ENCODE measurements at regions not wholly inside any gene's neighbourhood (a gene's known extent, or its start where the extent isn't known, plus 50 kb on each side); places are given as distances from the start of the nearest gene placed in this dataset.

DNA sequence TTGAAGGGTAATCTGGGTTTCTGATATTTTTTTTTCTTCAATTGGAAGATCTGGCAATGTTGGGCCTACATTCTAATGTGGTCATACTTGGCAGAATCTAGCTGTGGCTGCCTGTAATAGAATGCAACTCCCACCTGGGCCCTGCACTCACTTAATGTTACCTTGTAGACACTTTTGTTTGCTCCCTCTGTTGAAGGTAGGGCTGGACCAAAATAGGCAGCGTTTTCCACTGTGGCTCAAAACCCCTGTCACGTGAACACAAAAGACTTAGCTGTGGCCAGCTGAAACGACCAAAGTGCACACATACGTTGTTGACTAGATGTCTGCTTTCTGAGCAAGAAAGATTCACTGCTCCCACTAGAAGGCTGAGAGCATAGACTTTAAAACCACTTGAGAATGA is 117.6 kb upstream of the HMHB1 start (continued):
- TF ChIP-seq, protein P1, sequence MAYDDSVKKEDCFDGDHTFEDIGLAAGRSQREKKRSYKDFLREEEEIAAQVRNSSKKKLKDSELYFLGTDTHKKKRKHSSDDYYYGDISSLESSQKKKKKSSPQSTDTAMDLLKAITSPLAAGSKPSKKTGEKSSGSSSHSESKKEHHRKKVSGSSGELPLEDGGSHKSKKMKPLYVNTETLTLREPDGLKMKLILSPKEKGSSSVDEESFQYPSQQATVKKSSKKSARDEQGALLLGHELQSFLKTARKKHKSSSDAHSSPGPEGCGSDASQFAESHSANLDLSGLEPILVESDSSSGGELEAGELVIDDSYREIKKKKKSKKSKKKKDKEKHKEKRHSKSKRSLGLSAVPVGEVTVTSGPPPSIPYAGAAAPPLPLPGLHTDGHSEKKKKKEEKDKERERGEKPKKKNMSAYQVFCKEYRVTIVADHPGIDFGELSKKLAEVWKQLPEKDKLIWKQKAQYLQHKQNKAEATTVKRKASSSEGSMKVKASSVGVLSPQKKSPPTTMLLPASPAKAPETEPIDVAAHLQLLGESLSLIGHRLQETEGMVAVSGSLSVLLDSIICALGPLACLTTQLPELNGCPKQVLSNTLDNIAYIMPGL (CRISPR knock-in tag; IDR thresholded peaks at IDR 0.05), result no peak
- TF ChIP-seq SMAD3 (CRISPR knock-in tag; IDR thresholded peaks at IDR 0.05; ENCODE audit: borderline replicate concordance), result no peak
- no peak for TF ChIP-seq FOXK1 (CRISPR knock-in tag; IDR thresholded peaks at IDR 0.05)
- TF ChIP-seq, protein P2, sequence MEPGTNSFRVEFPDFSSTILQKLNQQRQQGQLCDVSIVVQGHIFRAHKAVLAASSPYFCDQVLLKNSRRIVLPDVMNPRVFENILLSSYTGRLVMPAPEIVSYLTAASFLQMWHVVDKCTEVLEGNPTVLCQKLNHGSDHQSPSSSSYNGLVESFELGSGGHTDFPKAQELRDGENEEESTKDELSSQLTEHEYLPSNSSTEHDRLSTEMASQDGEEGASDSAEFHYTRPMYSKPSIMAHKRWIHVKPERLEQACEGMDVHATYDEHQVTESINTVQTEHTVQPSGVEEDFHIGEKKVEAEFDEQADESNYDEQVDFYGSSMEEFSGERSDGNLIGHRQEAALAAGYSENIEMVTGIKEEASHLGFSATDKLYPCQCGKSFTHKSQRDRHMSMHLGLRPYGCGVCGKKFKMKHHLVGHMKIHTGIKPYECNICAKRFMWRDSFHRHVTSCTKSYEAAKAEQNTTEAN (CRISPR knock-in tag; IDR thresholded peaks at IDR 0.05), result no peak
- TF ChIP-seq, protein P3, sequence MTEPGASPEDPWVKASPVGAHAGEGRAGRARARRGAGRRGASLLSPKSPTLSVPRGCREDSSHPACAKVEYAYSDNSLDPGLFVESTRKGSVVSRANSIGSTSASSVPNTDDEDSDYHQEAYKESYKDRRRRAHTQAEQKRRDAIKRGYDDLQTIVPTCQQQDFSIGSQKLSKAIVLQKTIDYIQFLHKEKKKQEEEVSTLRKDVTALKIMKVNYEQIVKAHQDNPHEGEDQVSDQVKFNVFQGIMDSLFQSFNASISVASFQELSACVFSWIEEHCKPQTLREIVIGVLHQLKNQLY (CRISPR knock-in tag; IDR thresholded peaks at IDR 0.05), result no peak
- TF ChIP-seq, protein P4, sequence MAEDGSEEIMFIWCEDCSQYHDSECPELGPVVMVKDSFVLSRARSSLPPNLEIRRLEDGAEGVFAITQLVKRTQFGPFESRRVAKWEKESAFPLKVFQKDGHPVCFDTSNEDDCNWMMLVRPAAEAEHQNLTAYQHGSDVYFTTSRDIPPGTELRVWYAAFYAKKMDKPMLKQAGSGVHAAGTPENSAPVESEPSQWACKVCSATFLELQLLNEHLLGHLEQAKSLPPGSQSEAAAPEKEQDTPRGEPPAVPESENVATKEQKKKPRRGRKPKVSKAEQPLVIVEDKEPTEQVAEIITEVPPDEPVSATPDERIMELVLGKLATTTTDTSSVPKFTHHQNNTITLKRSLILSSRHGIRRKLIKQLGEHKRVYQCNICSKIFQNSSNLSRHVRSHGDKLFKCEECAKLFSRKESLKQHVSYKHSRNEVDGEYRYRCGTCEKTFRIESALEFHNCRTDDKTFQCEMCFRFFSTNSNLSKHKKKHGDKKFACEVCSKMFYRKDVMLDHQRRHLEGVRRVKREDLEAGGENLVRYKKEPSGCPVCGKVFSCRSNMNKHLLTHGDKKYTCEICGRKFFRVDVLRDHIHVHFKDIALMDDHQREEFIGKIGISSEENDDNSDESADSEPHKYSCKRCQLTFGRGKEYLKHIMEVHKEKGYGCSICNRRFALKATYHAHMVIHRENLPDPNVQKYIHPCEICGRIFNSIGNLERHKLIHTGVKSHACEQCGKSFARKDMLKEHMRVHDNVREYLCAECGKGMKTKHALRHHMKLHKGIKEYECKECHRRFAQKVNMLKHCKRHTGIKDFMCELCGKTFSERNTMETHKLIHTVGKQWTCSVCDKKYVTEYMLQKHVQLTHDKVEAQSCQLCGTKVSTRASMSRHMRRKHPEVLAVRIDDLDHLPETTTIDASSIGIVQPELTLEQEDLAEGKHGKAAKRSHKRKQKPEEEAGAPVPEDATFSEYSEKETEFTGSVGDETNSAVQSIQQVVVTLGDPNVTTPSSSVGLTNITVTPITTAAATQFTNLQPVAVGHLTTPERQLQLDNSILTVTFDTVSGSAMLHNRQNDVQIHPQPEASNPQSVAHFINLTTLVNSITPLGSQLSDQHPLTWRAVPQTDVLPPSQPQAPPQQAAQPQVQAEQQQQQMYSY (CRISPR knock-in tag; IDR thresholded peaks at IDR 0.05), result no peak
- no peak for TF ChIP-seq ZNF219 (CRISPR knock-in tag; IDR thresholded peaks at IDR 0.05; ENCODE audit: borderline replicate concordance)

DNA sequence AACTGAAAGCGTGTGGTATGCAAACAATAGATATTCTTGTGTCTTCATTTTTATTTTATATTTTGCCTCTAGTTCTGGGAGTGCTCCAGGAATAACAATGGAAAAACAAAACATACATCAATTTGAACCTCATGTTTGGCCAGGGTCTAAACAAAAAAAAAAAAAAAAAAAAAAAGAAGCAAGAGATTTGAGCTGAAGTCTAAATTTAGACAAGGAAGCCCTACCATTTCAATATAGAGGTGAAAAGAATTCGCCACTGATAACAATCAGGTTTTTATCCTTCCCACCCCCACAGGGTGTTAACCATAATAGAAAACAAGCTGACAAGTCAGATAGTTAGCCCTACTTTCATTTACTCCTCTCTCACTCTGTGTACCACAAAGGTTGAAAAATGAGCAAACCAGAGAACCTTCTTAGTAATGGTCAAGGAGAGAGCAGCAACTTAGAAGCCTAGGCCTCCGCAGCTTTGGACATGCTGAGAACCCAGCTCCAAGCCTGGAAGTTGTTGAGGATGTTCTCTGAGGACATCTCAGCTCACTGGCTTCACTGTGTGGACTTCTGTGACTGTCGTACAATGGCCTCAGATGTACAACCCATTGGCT is 118.2 kb upstream of the HMHB1 start:
- ATAC-seq (no peak), DNase-seq (ENCODE audit: low spot score) (no peak)
- POLR2A ChIA-PET, result interaction anchor here (0.6 kb wide), 1 partner anchor 436 kb away, joined by 3 read pairs; no protein-coding TSS in a partner anchor
- CTCF ChIA-PET, result no interaction called here
- Mint-ChIP-seq H3K4me3 (no peak overlapping the region), H3K27me3 (ENCODE audit: low read depth) (no peaks in the 10 kb centered on the region), H3K4me1 (no peaks in the 10 kb centered on the region), H3K27ac (no peak overlapping the region), H3K36me3 (no peaks in the 10 kb centered on the region), H3K9me3 (peaks cover 6% of the 10 kb centered on the region)
- TF ChIP-seq, protein P5, sequence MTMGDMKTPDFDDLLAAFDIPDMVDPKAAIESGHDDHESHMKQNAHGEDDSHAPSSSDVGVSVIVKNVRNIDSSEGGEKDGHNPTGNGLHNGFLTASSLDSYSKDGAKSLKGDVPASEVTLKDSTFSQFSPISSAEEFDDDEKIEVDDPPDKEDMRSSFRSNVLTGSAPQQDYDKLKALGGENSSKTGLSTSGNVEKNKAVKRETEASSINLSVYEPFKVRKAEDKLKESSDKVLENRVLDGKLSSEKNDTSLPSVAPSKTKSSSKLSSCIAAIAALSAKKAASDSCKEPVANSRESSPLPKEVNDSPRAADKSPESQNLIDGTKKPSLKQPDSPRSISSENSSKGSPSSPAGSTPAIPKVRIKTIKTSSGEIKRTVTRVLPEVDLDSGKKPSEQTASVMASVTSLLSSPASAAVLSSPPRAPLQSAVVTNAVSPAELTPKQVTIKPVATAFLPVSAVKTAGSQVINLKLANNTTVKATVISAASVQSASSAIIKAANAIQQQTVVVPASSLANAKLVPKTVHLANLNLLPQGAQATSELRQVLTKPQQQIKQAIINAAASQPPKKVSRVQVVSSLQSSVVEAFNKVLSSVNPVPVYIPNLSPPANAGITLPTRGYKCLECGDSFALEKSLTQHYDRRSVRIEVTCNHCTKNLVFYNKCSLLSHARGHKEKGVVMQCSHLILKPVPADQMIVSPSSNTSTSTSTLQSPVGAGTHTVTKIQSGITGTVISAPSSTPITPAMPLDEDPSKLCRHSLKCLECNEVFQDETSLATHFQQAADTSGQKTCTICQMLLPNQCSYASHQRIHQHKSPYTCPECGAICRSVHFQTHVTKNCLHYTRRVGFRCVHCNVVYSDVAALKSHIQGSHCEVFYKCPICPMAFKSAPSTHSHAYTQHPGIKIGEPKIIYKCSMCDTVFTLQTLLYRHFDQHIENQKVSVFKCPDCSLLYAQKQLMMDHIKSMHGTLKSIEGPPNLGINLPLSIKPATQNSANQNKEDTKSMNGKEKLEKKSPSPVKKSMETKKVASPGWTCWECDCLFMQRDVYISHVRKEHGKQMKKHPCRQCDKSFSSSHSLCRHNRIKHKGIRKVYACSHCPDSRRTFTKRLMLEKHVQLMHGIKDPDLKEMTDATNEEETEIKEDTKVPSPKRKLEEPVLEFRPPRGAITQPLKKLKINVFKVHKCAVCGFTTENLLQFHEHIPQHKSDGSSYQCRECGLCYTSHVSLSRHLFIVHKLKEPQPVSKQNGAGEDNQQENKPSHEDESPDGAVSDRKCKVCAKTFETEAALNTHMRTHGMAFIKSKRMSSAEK (CRISPR knock-in tag; IDR thresholded peaks at IDR 0.05; ENCODE audit: borderline replicate concordance), result no peak
- no peak for TF ChIP-seq SMAD4 (CRISPR knock-in tag; IDR thresholded peaks at IDR 0.05)
- TF ChIP-seq SP1 (CRISPR knock-in tag; conservative IDR thresholded peaks at IDR 0.05), result no peak
- no peak for TF ChIP-seq GRHL2 (CRISPR knock-in tag; IDR thresholded peaks at IDR 0.05; ENCODE audit: insufficient replicate concordance, severe bottlenecking)
- TF ChIP-seq TP53 (CRISPR knock-in tag; IDR thresholded peaks at IDR 0.05), result no peak
- TF ChIP-seq, protein P6, sequence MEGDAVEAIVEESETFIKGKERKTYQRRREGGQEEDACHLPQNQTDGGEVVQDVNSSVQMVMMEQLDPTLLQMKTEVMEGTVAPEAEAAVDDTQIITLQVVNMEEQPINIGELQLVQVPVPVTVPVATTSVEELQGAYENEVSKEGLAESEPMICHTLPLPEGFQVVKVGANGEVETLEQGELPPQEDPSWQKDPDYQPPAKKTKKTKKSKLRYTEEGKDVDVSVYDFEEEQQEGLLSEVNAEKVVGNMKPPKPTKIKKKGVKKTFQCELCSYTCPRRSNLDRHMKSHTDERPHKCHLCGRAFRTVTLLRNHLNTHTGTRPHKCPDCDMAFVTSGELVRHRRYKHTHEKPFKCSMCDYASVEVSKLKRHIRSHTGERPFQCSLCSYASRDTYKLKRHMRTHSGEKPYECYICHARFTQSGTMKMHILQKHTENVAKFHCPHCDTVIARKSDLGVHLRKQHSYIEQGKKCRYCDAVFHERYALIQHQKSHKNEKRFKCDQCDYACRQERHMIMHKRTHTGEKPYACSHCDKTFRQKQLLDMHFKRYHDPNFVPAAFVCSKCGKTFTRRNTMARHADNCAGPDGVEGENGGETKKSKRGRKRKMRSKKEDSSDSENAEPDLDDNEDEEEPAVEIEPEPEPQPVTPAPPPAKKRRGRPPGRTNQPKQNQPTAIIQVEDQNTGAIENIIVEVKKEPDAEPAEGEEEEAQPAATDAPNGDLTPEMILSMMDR (IDR thresholded peaks at IDR 0.05), result no peak
- no peak for TF ChIP-seq ZNF396 (CRISPR knock-in tag; IDR thresholded peaks at IDR 0.05; ENCODE audit: borderline replicate concordance)
- TF ChIP-seq ZNF671 (CRISPR knock-in tag; IDR thresholded peaks at IDR 0.05), result no peak
- TF ChIP-seq IRF2 (CRISPR knock-in tag; IDR thresholded peaks at IDR 0.05; ENCODE audit: borderline replicate concordance, low read depth), result no peak
- TF ChIP-seq CREB1 (CRISPR knock-in tag; IDR thresholded peaks at IDR 0.05), result no peak
- TF ChIP-seq ZNF138 (CRISPR knock-in tag; conservative IDR thresholded peaks at IDR 0.05), result no peak
- TF ChIP-seq, protein P7, sequence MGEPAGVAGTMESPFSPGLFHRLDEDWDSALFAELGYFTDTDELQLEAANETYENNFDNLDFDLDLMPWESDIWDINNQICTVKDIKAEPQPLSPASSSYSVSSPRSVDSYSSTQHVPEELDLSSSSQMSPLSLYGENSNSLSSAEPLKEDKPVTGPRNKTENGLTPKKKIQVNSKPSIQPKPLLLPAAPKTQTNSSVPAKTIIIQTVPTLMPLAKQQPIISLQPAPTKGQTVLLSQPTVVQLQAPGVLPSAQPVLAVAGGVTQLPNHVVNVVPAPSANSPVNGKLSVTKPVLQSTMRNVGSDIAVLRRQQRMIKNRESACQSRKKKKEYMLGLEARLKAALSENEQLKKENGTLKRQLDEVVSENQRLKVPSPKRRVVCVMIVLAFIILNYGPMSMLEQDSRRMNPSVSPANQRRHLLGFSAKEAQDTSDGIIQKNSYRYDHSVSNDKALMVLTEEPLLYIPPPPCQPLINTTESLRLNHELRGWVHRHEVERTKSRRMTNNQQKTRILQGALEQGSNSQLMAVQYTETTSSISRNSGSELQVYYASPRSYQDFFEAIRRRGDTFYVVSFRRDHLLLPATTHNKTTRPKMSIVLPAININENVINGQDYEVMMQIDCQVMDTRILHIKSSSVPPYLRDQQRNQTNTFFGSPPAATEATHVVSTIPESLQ (CRISPR knock-in tag; IDR thresholded peaks at IDR 0.05), result no peak
